ENCODE measurements at regions not wholly inside any gene's neighbourhood (a gene's known extent, or its start where the extent isn't known, plus 50 kb on each side); places are given as distances from the start of the nearest gene placed in this dataset.
"Not testable (repeated sequence)": the region's sequence is repeated elsewhere in the genome, so short reads cannot be mapped to it uniquely, and the experiment has no call there.

DNA sequence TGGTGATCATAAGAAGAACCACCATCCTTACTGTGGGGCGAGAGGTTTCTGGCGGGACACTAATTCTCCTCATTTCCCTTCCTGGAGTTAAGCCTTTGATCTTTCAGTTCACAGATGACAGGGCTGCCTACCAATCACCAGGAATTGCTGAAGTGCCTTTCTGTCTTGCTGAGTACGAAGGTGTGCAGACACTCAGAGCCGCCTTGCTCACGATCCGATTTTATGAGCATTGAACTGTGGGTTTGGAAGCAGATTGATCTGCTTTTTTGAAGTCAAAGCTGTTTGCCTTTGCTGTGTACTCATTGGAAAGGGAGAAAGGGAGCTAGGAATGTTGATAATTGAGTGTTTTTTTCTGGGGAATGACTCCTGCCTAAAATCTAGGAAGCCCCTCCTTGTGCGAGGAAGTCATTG is 129.1 kb upstream of the SALL4 start:
- Mint-ChIP-seq H3K9me3 (ENCODE audit: unreplicated experiment) (no peaks in the 10 kb centered on the region), H3K4me1 (ENCODE audit: low read depth, unreplicated experiment) (peaks cover 19% of the 10 kb centered on the region), H3K27ac (ENCODE audit: unreplicated experiment) (no peak overlapping the region), H3K36me3 (ENCODE audit: unreplicated experiment) (no peaks in the 10 kb centered on the region), H3K4me3 (ENCODE audit: unreplicated experiment) (no peak overlapping the region), H3K27me3 (ENCODE audit: unreplicated experiment) (no peaks in the 10 kb centered on the region)
- TF ChIP-seq, protein P1, sequence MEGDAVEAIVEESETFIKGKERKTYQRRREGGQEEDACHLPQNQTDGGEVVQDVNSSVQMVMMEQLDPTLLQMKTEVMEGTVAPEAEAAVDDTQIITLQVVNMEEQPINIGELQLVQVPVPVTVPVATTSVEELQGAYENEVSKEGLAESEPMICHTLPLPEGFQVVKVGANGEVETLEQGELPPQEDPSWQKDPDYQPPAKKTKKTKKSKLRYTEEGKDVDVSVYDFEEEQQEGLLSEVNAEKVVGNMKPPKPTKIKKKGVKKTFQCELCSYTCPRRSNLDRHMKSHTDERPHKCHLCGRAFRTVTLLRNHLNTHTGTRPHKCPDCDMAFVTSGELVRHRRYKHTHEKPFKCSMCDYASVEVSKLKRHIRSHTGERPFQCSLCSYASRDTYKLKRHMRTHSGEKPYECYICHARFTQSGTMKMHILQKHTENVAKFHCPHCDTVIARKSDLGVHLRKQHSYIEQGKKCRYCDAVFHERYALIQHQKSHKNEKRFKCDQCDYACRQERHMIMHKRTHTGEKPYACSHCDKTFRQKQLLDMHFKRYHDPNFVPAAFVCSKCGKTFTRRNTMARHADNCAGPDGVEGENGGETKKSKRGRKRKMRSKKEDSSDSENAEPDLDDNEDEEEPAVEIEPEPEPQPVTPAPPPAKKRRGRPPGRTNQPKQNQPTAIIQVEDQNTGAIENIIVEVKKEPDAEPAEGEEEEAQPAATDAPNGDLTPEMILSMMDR (IDR thresholded peaks at IDR 0.05; ENCODE audit: partially characterized antibody, unreplicated experiment) = no peak
- no peak for DNase-seq

DNA sequence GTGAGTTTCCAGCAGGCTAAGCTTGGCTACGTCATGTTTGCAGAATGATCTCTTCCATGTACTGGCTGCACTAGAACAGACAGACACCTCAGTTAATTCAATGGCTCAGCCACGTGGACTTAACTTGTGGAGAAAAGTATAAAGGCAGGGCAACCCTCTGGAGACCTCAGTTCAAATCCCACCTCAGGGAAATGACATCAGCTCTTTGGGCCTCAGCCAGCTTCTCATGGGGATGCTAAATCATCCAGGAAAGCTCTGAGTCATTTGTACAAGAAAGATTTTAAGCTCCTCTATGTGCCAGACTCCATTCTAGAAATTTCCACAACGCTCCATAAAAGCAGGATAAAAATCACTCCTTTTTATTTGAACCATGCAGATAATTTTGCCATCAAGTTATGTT is 128.5 kb upstream of the SALL4 start:
- peaks cover 19% of the 10 kb centered on the region for H3K4me1 Mint-ChIP-seq (ENCODE audit: low read depth, unreplicated experiment)
- no peaks in the 10 kb centered on the region for H3K9me3 Mint-ChIP-seq (ENCODE audit: unreplicated experiment)
- DNase-seq = no peak
- H3K36me3 Mint-ChIP-seq (ENCODE audit: unreplicated experiment) = no peaks in the 10 kb centered on the region
- TF ChIP-seq, protein P1 (IDR thresholded peaks at IDR 0.05; ENCODE audit: partially characterized antibody, unreplicated experiment) = no peak
- peak overlapping the region; percentile 30 for H3K4me3 Mint-ChIP-seq (ENCODE audit: unreplicated experiment)
- peak overlapping the region; percentile 64 for H3K27ac Mint-ChIP-seq (ENCODE audit: unreplicated experiment)
- H3K27me3 Mint-ChIP-seq (ENCODE audit: unreplicated experiment) = no peaks in the 10 kb centered on the region

DNA sequence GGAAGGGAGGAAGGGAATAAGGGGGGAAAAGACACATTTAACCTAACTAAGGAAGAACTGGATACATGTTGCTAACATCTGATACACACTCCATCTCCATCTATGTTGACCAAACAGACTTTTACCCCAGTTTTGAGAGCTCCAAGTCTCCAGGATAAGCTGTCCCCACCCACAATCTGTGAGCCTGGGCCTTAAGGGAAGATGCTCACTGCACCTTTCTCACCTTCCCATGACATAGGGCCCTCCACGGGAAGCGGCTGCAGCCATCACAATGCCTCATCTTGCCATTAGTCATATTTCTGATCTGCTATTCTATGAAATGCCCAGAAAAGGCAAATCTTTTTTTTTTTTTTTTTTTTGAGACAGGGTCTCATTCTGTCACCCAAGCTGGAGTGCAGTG is 126.6 kb upstream of the SALL4 start:
- Mint-ChIP-seq H3K4me1 (ENCODE audit: low read depth, unreplicated experiment) (peaks cover 14% of the 10 kb centered on the region), H3K36me3 (ENCODE audit: unreplicated experiment) (no peaks in the 10 kb centered on the region)
- TF ChIP-seq, protein P1 (IDR thresholded peaks at IDR 0.05; ENCODE audit: partially characterized antibody, unreplicated experiment) = no peak

DNA sequence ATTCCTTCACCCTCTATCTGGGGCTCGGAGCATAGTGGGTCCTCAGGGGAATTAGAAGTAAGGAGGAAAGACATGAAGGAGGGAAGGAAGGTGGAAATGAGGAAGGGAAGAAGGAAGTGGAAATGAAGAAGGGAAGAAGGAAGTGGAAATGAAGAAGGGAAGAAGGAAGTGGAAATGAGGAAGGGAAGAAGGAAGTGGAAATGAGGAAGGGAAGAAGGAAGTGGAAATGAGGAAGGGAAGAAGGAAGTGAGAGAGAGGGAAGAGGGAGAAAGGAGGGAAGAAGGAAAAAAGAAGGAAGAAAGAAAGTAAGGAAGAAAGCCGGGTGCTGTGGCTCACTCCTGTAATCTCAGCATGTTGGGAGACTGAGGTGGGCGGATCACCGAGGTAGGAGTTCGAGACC is 125.6 kb upstream of the SALL4 start:
- not testable (repeated sequence) for H3K9me3 Mint-ChIP-seq (ENCODE audit: unreplicated experiment); H3K4me3 Mint-ChIP-seq (ENCODE audit: unreplicated experiment); H3K27ac Mint-ChIP-seq (ENCODE audit: unreplicated experiment); DNase-seq; H3K27me3 Mint-ChIP-seq (ENCODE audit: unreplicated experiment); H3K36me3 Mint-ChIP-seq (ENCODE audit: unreplicated experiment)
- H3K4me1 Mint-ChIP-seq (ENCODE audit: low read depth, unreplicated experiment) = peaks cover 13% of the 10 kb centered on the region

More for the DNA sequence above, 126.6 kb upstream of the SALL4 start:
- H3K27ac Mint-ChIP-seq (ENCODE audit: unreplicated experiment) = no peak overlapping the region
- H3K27me3 Mint-ChIP-seq (ENCODE audit: unreplicated experiment) = no peaks in the 10 kb centered on the region
- DNase-seq = no peak
- H3K9me3 Mint-ChIP-seq (ENCODE audit: unreplicated experiment) = no peaks in the 10 kb centered on the region
- H3K4me3 Mint-ChIP-seq (ENCODE audit: unreplicated experiment) = no peak overlapping the region

DNA sequence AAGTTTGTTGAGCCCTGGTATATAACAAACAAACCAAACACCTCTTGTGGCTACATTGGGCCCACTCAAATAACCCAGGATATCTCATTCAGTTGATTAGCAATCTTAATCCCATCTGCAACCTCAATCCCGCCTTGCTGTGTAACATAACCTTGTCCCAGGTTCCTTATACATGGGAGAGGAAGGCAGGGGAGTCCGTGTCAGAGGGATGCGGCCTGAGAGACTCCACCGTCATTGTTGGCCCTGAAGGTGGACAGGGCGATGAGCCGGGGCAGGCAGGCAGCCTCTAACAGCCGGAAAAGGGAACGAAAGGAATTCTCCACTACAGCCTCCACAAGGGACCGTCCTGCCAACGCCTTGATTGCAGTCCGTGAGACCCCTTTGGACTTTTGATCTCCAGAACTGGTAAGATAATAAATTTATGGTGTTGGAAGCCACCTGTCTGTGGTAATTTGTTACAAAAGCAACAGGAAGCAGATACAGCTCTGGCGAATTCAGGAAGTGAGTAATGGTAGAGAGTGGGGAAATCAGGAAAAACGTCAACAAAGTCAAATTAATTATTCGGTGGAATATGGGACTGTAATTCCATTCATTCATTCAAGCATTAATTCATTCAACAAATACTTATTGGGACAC is 124.5 kb upstream of the SALL4 start:
- DNase-seq = no peak
- Mint-ChIP-seq H3K4me3 (ENCODE audit: unreplicated experiment) (no peak overlapping the region), H3K27ac (ENCODE audit: unreplicated experiment) (no peak overlapping the region), H3K9me3 (ENCODE audit: unreplicated experiment) (no peaks in the 10 kb centered on the region), H3K27me3 (ENCODE audit: unreplicated experiment) (no peaks in the 10 kb centered on the region), H3K4me1 (ENCODE audit: low read depth, unreplicated experiment) (peaks cover 16% of the 10 kb centered on the region), H3K36me3 (ENCODE audit: unreplicated experiment) (no peaks in the 10 kb centered on the region)
- TF ChIP-seq, protein P1 (IDR thresholded peaks at IDR 0.05; ENCODE audit: partially characterized antibody, unreplicated experiment) = no peak

Measured in glutamatergic neuron (in vitro differentiated cells).